Neural cell (in vitro differentiated cells): ENCODE measurements at regions not wholly inside any gene's neighbourhood (a gene's known extent, or its start where the extent isn't known, plus 50 kb on each side); places are given as distances from the start of the nearest gene placed in this dataset.

Source experiments
- H2AFZ ChIP-seq: fragments of 200-600, 300-800 bp; sonication (generic), shearing (Covaris generic); 2 replicates; pipeline ENCODE4 v1.6.0; 2014; ENCODE audit warnings: low read depth, mild to moderate bottlenecking, antibody characterized with exemption, low read length, moderate library complexity
- H3F3A ChIP-seq: fragments of 200-600 bp; shearing (Covaris generic); 2 replicates; pipeline ENCODE4 v1.6.1; 2016; ENCODE audit warnings: mild to moderate bottlenecking, moderate library complexity, mixed read lengths, antibody characterized with exemption, low read length; ENCODE audit not compliant: insufficient read depth, poor library complexity, severe bottlenecking
- H3K27ac ChIP-seq: fragments of 200-600, 300-800 bp; sonication (generic), shearing (Covaris generic); 2 replicates; pipeline ENCODE4 v1.5.1; 2014; ENCODE audit warnings: mild to moderate bottlenecking, low read length, moderate library complexity
- H3K27me3 ChIP-seq: fragments of 300-800, 200-600 bp; sonication (generic), shearing (Covaris generic); 2 replicates; pipeline ENCODE4 v1.6.0; 2014; ENCODE audit warnings: mild to moderate bottlenecking, low read depth, low read length, moderate library complexity; ENCODE audit not compliant: insufficient read depth
- H3K36me3 ChIP-seq: fragments of 300-800, 200-600 bp; sonication (generic), shearing (Covaris generic); 2 replicates; pipeline ENCODE4 v1.5.1; 2014; ENCODE audit warnings: mild to moderate bottlenecking, antibody characterized with exemption, low read length, moderate library complexity; ENCODE audit not compliant: insufficient read depth
- H3K4me2 ChIP-seq: fragments of 300-800, 200-600 bp; sonication (generic), shearing (Covaris generic); 2 replicates; pipeline ENCODE4 v1.6.0; 2014; ENCODE audit warnings: mild to moderate bottlenecking, low read length
- H3K4me3 ChIP-seq: fragments of 300-800, 200-600 bp; sonication (generic), shearing (Covaris generic); 2 replicates; pipeline ENCODE4 v1.5.1; 2014; ENCODE audit warnings: mild to moderate bottlenecking, low read length, moderate library complexity
- H3K79me2 ChIP-seq: fragments of 200-600 bp; shearing (Covaris generic); replicated peaks from 2 replicates; pipeline ENCODE4 v1.6.0; 2014; ENCODE audit warnings: mild to moderate bottlenecking, low read length, moderate library complexity; ENCODE audit not compliant: insufficient read depth
- H3K9ac ChIP-seq: fragments of 300-800, 200-600 bp; sonication (generic), shearing (Covaris generic); 2 replicates; pipeline ENCODE4 v1.6.1; 2016; ENCODE audit warnings: mild to moderate bottlenecking, low read length, mixed read lengths
- H3K9me2 ChIP-seq: fragments of 200-600 bp; shearing (Covaris generic); 2 replicates; pipeline ENCODE4 v1.6.1; 2016; ENCODE audit warnings: mild to moderate bottlenecking, low read length, mixed read lengths; ENCODE audit not compliant: insufficient read depth
- H3K9me3 ChIP-seq: fragments of 200-600, 300-800 bp; sonication (generic), shearing (Covaris generic); 2 replicates; pipeline ENCODE4 v1.6.1; 2016; ENCODE audit warnings: mild to moderate bottlenecking, mixed run types, low read length, moderate library complexity, mixed read lengths
- H4K20me1 ChIP-seq: fragments of 200-600 bp; shearing (Covaris generic); 2 replicates; pipeline ENCODE4 v1.6.1; 2016; ENCODE audit warnings: mild to moderate bottlenecking, mixed run types; ENCODE audit not compliant: insufficient read depth
- CTCF ChIP-seq: fragments of 450-650 bp; IDR thresholded peaks from 2 replicates; pipeline ENCODE4 v1.5.1; 2014; ENCODE audit warnings: antibody characterized with exemption, mild to moderate bottlenecking, moderate library complexity; ENCODE audit not compliant: poor library complexity, severe bottlenecking
- EP300 ChIP-seq: fragments of 450-650 bp; conservative IDR thresholded peaks from 2 replicates; pipeline ENCODE4 v1.6.1; 2014; ENCODE audit warnings: antibody characterized with exemption, mild to moderate bottlenecking, moderate library complexity; ENCODE audit not compliant: poor library complexity, severe bottlenecking
- EZH2 ChIP-seq: fragments of 200-600, 300-800 bp; shearing (Covaris generic), sonication (generic); IDR thresholded peaks from 2 replicates; pipeline ENCODE4 v1.6.1; 2014; ENCODE audit warnings: antibody characterized with exemption, low read length, borderline replicate concordance, mild to moderate bottlenecking; ENCODE audit not compliant: insufficient read depth, poor library complexity, severe bottlenecking
- MXI1 ChIP-seq: fragments of 450-650 bp; conservative IDR thresholded peaks from 2 replicates; pipeline ENCODE4 v1.6.1; 2014; ENCODE audit warnings: antibody characterized with exemption, mild to moderate bottlenecking; ENCODE audit not compliant: poor library complexity, severe bottlenecking
- POLR2AphosphoS5 ChIP-seq: IDR thresholded peaks from 2 replicates; pipeline ENCODE4 v1.6.1; 2012
- RAD21 ChIP-seq: fragments of 450-650 bp; conservative IDR thresholded peaks from 2 replicates; pipeline ENCODE4 v1.6.1; 2014; ENCODE audit warnings: antibody characterized with exemption, mild to moderate bottlenecking, moderate library complexity
- REST ChIP-seq: IDR thresholded peaks from 2 replicates; pipeline ENCODE4 v1.6.1; 2012; ENCODE audit warnings: borderline replicate concordance
- SMC3 ChIP-seq: fragments of 450-650 bp; conservative IDR thresholded peaks from 2 replicates; pipeline ENCODE4 v1.6.1; 2014; ENCODE audit warnings: antibody characterized with exemption, mild to moderate bottlenecking, moderate library complexity; ENCODE audit not compliant: poor library complexity
- TAF1 ChIP-seq: IDR thresholded peaks from 2 replicates; pipeline ENCODE4 v1.6.1; 2012; ENCODE audit warnings: low read depth

GRCh38 chr11:90757849-90758494 lies 535.1 kb upstream of the CHORDC1 start:
- Histone ChIP-seq H3K27ac (no peak overlapping the region), H3K9me2 (no peaks in the 10 kb centered on the region), H3K4me3 (no peak overlapping the region), H3K4me2 (no peak overlapping the region), H3K9me3 (no peaks in the 10 kb centered on the region), H3K9ac (no peak overlapping the region), H3F3A (no peaks in the 10 kb centered on the region), H3K79me2 (no peaks in the 10 kb centered on the region), H2AFZ (no peak overlapping the region), H3K36me3 (no peaks in the 10 kb centered on the region), H4K20me1 (no peaks in the 10 kb centered on the region), H3K27me3 (no peaks in the 10 kb centered on the region)
- TF ChIP-seq CTCF (no peak), EZH2 (no peak), POLR2AphosphoS5 (no peak), RAD21 (no peak), EP300 (no peak), SMC3 (no peak), REST (no peak), TAF1 (no peak), MXI1 (no peak)

- no peaks in the 10 kb centered on the region for H3K9me2 ChIP-seq
- H2AFZ ChIP-seq: no peak overlapping the region
- no peaks in the 10 kb centered on the region for H4K20me1 ChIP-seq
- no peak overlapping the region for H3K4me2 ChIP-seq
- no peaks in the 10 kb centered on the region for H3F3A ChIP-seq
- H3K27ac ChIP-seq: no peak overlapping the region
- H3K9ac ChIP-seq: no peak overlapping the region
- H3K79me2 ChIP-seq: no peaks in the 10 kb centered on the region
- no peaks in the 10 kb centered on the region for H3K36me3 ChIP-seq
- no peak overlapping the region for H3K4me3 ChIP-seq
- H3K27me3 ChIP-seq: no peaks in the 10 kb centered on the region
- no peaks in the 10 kb centered on the region for H3K9me3 ChIP-seq
- TF ChIP-seq TAF1: no peak
- TF ChIP-seq RAD21: no peak
Observed at GRCh38 chr11:90756617-90757016, 533.8 kb upstream of the CHORDC1 start.

GRCh38 chr11:90753546-90753945 lies 530.7 kb upstream of the CHORDC1 start:
- Histone ChIP-seq H3K4me3 (no peak overlapping the region), H4K20me1 (no peaks in the 10 kb centered on the region), H3K79me2 (no peaks in the 10 kb centered on the region), H3F3A (no peaks in the 10 kb centered on the region), H3K27me3 (no peaks in the 10 kb centered on the region), H2AFZ (no peak overlapping the region), H3K27ac (no peak overlapping the region), H3K4me2 (no peak overlapping the region), H3K36me3 (no peaks in the 10 kb centered on the region), H3K9ac (no peak overlapping the region), H3K9me2 (no peaks in the 10 kb centered on the region), H3K9me3 (no peaks in the 10 kb centered on the region)
- TF ChIP-seq EZH2 (no peak), RAD21 (no peak), REST (no peak), POLR2AphosphoS5 (no peak), CTCF (no peak), EP300 (no peak), SMC3 (no peak), MXI1 (no peak), TAF1 (no peak)
